ENCODE measurements at regions not wholly inside any gene's neighbourhood (a gene's known extent, or its start where the extent isn't known, plus 50 kb on each side); places are given as distances from the start of the nearest gene placed in this dataset.

DNA sequence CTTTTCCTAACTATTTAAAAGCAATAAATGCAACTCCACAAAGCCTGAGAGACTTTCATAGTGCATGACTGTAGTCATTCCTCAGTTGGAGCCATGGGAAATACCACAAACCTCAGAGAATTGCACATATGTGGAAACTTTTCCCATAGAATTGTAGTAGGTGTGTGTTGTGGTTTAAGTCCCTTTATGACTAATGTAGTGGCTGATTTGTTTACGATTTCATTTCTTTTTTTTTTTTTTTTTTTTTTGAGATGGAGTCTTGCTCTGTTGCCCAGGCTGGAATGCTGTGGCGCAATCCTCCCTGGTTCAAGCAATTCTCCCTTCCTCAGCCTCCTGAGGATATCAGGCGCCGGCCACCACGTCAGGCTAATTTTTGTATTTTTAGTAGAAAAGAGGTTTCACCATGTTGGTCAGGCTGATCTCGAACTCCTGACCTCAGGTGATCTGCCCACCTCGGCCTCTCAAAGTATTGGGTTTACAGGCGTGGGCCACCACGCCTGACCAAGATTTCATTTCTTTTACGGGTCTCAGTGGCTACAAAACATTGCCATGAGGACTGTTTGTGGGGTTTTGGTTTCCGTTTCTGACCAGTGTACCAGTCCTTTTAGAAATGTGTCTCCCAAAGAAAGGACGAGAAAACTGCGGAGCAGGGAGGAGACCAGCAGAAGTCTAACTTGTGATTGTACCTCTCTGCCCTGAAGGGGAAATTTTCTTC lies 212.1 kb upstream of the MARCKS start:
- in situ Hi-C loops (cut with HindIII; ENCODE audit: low sequenced_read_pairs), result no loop called here
- no peak overlapping the region for H3K4me3 ChIP-seq (ENCODE audit: low read depth, low read length)
- no peak for TF ChIP-seq CTCF (IDR thresholded peaks at IDR 0.05; ENCODE audit: low read depth, low read length, missing control alignments)
- peak; percentile 97 for DNase-seq (ENCODE audit: low read depth)

- in situ Hi-C loops (cut with HindIII; ENCODE audit: low sequenced_read_pairs), result no loop called here
- TF ChIP-seq CTCF (IDR thresholded peaks at IDR 0.05; ENCODE audit: low read depth, low read length, missing control alignments), result no peak
- no peak overlapping the region for H3K4me3 ChIP-seq (ENCODE audit: low read depth, low read length)
- peak; percentile 71 for DNase-seq (ENCODE audit: low read depth)
Measured at GRCh38 chr6:113645576-113645970, 211.6 kb upstream of the MARCKS start.

DNA sequence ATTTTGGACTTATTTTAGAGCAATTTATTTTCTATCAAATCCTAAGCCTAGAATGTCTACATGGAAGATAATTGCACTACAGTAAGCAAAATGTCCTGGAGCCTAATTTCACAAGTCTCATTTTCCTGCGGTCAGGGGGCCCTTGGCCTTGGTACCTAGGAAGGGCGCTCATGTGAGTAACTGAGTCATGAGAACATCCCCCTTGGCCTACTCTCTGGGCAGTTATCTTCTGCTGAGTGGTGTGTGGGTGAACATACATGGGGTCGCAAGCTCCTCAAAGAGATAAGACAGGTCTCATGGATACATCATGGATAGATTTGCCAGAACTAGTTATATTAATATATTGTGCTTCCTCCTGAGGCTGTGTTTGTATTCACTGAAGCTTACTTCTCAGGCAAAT lies 211.2 kb upstream of the MARCKS start:
- no peak for TF ChIP-seq CTCF (IDR thresholded peaks at IDR 0.05; ENCODE audit: low read depth, low read length, missing control alignments)
- no peak for DNase-seq (ENCODE audit: low read depth)
- no peak overlapping the region for H3K4me3 ChIP-seq (ENCODE audit: low read depth, low read length)
- in situ Hi-C loops (cut with HindIII; ENCODE audit: low sequenced_read_pairs), result no loop called here

DNA sequence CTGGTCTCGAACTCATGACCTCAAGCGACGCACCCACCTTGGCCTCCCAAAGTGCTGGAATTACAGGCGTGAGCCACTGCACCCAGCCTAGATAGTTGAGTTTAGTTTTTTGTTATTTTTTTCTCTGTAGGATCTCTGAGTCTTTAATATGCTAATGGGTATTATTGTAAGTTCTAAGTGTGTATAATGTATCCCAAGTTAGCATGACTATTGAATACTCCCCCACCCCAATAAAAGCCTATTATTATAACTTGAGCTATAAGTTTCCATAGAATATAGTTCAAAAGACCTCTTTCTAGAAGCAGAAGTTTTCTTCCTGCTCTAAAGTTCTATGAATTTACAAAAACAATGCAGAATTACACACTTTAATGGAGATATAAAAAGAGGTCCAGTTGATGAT lies 210.4 kb upstream of the MARCKS start:
- H3K4me3 ChIP-seq (ENCODE audit: low read depth, low read length), result no peak overlapping the region
- no peak for TF ChIP-seq CTCF (IDR thresholded peaks at IDR 0.05; ENCODE audit: low read depth, low read length, missing control alignments)
- in situ Hi-C loops (cut with HindIII; ENCODE audit: low sequenced_read_pairs), result no loop called here
- no peak for DNase-seq (ENCODE audit: low read depth)

DNA sequence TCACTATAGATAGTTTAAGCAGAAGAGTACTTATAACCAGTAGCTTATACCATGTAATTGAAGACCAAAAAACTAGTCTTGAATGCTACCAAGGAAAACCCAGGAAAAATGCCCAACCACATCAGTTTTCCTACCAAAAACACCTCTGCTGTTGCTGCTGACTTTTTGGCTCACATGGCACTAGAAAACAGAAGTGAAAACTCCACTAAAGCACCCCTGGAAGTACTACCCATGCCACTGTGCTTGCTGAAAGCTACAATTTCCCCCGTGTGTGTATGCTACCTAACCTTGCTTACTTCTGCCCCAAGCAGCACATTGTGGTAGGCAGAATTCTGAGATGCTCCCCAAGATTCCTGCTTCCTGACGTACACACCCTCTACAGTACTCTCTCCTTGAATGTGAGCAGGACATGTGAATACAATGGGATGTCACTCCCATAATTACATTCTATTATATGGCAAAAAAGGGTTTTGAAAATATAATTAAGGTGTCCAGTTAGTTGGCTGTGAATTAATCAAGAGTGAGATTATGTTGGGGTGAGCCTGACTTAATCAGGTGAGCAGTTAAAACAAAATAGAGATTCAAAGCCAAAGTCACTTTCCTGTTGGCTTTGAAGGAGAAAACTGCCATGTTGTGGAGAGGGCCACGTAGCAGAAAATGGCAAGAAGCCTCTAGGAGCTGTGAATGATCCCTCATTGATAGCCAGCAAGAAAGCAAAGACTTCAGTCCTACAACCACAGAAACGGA lies 209.8 kb upstream of the MARCKS start:
- in situ Hi-C loops (cut with HindIII; ENCODE audit: low sequenced_read_pairs), result no loop called here
- H3K4me3 ChIP-seq (ENCODE audit: low read depth, low read length), result no peak overlapping the region
- no peak for DNase-seq (ENCODE audit: low read depth)
- TF ChIP-seq CTCF (IDR thresholded peaks at IDR 0.05; ENCODE audit: low read depth, low read length, missing control alignments), result no peak

DNA sequence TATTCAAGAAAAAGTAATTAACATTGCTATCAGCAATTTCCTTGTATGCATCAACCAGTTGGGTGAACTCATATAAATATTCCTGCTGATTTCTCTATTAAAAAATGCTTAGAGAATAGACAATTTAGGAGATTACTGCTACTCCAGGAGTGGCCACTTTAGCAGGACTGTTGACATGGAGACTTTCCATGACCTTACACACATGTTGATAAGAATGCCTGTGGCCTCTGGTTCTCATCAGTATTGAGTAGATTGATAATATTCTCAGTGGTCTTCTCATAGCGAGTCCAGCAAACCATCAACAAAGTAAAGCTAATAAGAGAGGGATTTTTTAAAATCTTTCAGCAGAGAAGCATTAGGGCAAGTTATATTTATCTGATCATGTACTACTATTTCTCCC lies 208.4 kb upstream of the MARCKS start:
- in situ Hi-C loops (cut with HindIII; ENCODE audit: low sequenced_read_pairs), result no loop called here
- TF ChIP-seq CTCF (IDR thresholded peaks at IDR 0.05; ENCODE audit: low read depth, low read length, missing control alignments), result no peak
- no peak for DNase-seq (ENCODE audit: low read depth)
- H3K4me3 ChIP-seq (ENCODE audit: low read depth, low read length), result no peak overlapping the region

Data from astrocyte of the cerebellum (primary cell).